ENCODE measurements at regions not wholly inside any gene's neighbourhood (a gene's known extent, or its start where the extent isn't known, plus 50 kb on each side); places are given as distances from the start of the nearest gene placed in this dataset.

DNA sequence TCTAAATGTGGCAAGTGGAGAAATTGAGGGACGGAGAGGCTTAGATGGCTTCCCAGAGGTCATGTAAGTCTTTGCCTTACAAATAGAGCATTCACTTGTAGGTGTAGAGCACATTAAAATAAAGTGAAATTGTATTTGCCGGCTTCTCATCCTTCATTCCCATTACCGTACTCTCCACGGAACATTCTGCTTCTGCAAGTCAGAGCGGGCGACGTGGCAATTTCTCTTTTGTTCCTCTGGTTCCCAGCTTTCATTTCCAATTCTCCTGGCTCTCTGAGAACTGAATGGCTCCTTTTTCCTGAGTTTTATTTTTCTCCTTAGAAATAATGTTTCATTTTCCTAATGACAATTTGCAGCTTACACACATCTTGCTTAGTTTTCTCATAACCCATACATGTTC, 51.3 kb upstream of the PFKP start:
- DNase-seq (ENCODE audit: low read depth) = no peak

DNA sequence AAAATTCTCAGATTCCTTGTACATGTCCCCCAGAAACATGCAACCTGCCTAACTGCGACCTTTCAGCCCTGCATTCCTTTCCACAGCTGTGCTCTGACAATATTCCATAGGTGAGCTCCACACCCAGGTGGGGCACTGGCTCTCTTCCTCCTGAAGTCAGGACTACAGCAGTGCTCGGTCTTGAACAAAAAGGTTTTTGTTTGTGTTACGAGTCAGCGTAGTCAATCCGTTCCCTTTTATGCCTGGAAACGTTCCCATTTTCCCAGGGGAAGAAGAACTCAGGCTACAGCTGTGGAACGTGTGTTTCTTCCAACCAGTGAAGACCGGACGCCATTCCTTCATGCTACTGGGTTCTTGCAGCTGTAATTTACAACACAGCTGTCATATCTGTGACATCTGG, 52.4 kb upstream of the PFKP start:
- no peak for DNase-seq (ENCODE audit: low read depth)

DNA sequence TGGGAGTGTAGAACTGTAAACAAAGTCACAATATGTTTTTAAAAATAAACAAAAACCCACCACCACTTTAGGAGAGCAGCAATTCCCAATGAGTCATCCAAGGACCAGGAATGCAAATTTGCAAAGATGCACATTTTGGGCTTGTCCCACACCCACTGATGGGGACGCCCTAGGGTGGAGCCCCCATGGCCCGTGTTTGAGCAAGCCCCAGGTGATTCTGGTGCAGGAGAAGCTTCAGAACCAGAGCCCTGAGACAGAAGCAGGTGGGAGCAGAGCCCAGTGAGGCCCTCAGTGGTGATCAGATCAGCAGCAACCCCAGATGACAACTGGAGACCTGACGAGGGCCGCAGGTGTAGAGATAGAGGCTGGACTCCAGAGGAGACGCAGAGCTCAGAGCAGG, 55.1 kb upstream of the PFKP start:
- no peak for DNase-seq (ENCODE audit: low read depth)

DNA sequence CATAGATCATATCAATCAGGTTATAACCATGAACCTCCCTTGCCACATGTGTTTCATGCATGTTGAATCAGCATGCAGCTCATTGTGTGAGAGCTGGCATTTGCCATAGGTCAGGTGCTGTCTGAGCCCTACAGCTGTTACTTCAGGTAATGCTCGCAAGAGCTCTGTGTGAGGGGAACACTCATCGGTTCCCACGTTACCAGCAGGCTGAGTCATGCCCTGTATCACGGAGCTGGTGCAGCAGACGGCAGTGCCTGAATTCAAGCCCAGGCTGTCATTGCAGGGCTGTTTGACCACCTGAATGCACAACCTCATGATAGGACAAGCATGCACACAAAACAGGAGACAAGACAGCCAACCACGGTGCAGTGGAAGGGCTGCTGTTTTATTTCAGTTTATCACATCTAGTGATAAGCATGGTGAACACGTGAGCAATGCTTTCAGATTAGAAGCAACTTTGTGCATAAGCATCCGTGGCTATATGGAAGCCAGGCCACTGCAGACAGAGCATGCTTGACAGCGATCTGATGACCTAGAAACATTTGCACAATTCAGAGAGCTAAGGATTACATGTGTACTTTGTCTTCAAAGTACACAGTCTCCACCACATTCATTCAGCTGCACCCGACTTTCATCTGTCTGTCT, 56.4 kb upstream of the PFKP start:
- peak; percentile 41 for DNase-seq (ENCODE audit: low read depth)

DNA sequence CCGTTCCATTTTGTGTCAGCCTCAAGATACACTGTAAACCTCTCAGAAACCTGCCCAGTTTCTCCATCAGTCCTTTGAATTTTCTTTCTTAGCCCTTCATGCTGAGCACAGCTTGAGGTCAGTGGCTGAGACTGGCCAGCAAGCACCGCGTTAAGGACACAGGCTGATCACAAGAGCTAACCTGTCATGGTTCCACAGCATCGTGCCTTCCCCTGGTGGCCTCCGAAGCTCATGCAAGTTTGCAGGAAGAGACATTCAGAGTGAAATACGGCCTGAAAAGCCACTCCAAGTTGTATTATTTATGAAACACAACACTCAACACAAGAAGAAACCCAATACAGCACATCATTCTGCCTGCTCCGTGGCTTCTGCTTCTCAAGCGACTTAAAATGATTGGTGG, 57.0 kb upstream of the PFKP start:
- no peak for DNase-seq (ENCODE audit: low read depth)

DNA sequence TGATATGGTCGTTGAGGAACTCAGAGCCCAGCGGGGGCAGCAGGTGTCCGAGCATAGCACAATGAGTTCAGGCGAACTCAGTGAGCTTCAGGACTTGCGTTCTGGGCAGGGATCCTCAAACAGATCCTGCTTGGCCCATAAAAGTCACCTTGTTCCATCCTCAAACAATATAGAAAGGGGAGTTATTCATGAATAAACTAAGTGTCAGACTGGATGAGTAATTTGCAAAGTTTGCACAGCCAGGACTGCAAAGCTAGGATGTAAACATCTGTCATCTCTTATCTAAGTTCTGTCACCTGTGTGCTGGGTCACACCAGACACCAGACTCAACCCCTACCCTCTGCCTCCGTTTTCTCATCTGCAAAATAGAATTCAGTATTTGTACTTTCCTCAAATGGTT, 58.0 kb upstream of the PFKP start:
- no peak for DNase-seq (ENCODE audit: low read depth)

DNA sequence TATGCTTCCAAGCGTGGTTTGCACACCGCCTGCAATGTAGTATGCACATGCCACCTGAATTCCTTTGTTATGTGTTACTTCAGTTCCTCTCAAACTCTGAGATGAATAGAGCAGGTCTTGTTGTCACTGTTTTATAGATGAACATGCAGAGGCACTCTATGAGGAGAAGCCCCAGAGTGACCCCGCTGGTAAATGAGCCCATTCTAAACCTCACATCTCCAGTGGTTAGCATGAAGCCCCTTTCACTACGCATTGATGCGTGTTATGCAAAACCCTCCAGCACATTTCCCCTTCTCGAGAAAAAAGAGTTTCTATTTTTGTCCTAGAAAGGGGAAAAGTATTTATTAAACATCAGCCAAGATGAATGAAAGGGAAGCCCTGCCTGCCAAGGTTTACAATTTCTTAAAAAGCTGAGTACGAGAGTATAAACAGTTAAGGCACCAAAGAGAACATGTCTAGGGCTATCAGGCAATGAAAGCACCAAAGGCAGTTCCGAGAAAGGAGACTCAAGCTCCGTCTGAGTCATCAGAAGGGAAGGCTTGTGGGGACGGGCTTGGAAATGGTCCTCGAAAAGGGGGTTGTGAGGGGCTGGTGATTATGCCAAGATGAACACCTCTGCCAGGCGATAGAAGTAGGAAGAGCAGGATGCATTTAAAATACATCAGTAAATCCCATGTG, 58.7 kb upstream of the PFKP start:
- no peak for DNase-seq (ENCODE audit: low read depth)

DNA sequence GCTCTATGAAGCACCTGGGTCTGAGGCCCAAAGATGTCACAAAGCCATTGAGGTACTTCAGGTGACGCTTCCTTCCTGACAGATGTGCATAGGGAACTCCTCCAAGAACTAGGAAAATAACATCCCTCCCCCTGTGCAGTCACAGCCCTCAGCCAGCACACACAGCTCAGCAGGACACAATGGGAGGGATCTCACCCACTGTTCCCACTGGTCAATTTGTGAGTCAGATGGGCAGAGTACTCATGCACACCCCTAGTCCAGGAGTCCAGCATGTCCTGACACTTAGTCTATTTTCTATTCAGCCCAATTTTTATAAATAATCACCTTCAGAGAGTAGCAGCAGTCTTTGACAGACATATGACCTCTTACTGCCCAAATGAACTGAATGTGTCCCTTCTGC, 60.7 kb upstream of the PFKP start:
- DNase-seq (ENCODE audit: low read depth) = no peak

DNA sequence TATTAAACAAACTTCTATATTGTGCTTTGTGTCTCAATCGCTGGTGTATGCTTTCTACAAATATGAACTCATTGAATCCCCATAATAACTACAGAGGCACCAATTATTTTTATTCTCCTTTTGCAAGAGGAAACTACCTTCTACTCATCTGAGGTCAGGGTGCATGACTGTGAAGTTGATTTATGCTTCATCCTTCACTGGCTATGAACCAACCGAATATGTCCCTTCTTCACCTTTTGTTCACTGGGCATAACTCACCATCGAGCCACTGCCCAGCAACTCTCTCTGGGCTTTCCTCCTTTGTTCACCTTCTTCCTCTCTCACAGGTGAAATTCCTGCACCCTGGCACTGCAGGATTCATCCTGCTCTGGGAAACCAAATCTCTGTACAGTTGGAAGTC, 61.3 kb upstream of the PFKP start:
- no peak for DNase-seq (ENCODE audit: low read depth)

DNA sequence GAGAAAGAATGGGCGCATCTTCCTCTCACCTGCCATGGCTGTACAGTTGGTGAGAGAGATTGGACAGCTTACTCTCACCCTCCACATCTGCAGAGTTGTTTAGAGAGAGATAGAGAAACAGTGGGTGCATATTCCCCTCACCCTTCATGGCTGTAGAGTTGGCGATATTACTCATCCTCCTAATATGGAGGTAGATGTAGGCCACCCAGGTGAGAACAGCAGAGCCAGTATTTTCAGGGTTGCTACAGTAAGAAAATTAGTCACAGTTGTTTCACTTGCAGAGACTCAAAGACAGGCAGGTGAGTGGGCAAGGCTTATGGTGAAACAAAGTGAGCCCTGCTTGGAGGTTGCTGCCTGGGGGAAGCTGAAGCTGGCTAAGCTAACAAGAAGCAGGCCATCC, 65.0 kb upstream of the PFKP start:
- DNase-seq (ENCODE audit: low read depth) = no peak

DNA sequence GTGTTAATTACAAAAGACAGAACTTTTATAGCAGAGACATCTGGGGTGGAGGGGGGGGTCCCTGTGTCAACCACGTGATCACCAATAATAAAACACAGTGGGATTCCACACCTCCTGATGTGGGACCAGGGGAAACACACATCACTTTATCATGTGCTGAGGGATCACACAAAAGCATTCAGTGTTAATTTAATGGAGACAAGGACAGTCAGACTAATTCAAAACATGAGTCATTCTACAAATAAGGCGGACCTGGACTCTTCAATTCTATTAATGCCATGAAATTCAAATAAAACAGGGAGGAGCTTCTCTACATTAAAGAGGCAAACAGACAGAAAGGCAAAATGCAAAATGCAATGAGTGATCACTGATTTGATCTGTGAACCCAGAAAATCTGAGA, 67.3 kb upstream of the PFKP start:
- DNase-seq (ENCODE audit: low read depth) = no peak

DNA sequence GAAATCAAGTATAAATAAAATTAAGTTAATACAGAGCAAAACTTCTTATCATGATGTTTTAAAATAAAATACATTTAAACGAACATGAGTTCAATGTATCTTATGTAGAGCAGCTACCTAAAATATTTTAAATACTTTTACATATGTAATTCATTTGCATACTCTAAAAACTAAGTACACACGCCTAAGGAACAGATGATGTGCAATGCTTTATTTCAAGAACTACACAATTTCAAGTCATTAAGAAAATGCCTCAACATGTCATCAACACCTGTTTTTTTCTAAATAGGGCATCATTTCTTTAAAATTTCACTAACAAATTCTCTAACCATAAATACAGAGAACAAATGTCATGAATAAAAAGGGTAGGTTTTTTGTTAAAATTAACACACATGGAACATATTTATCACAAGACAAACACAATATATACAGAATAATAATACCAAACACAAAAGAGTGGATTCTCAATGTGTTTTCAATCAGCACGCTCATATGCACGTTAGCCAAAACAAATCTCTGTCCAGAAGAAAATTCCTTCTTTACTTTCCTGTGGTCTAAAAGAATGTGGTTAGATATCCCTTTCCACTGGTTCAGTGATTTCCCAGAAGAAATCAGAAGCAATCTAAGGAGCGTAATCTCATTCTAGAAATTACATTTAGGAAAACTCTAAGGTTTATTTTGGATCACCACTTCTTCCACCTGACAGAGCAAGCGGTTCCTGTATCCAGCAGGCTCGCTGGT, 73.0 kb upstream of the PFKP start:
- no peak for DNase-seq (ENCODE audit: low read depth)

DNA sequence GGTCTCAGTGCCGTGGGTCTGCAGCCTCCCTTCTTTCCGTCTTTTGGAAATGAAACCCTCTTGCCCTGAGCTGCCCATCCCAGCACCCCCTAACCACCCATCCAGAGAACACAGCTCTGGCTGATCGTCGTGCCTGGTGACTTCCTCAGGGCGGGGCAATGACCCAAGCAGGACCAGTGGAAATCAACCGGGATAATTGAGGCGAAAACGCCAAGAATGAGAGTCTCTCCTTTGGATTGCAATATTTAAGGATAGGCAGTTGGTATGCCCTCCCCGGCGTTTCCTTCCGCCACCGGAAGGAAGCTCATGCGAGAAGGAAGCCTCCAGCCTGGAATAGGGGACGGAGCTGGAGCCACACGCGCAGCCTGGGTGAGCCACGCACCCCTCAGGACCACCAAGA, 73.7 kb upstream of the PFKP start:
- DNase-seq (ENCODE audit: low read depth) = no peak

DNA sequence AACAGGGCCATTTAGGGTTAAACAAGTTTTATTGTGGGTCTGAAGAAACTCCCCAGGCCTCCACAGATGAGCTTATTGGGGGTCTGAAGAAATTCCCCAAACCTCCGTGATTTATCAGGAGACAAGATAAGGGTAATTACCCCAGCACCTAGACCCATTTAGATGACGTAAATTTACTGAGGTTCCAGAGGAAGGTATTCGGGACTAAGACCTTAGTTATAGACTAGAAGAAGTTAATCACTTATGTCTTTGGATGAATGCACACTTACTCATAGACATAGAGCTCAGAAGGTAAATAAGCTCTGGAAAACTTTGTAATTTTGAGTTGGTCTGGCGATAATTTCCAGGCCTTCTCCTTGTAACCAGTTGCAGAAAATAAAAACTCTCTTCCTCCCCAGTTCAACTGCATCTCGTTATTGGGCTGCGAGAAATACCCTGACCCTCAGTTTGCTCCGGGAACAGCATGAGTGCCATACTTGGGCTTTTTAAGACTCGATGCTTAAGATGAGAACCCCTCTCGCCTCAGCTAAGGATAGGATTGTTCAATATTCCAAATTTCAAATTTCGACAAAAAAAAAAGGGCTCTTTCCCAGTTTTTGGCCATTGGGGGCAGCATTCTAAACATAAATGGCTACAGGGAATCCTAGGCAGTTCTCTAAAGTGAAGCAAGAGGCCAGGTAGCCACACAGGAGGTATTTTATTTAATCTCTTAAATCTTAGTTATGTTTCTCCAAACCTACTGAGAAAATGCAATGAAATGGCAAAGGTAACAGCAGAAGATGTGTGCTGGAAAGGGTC, 74.7 kb upstream of the PFKP start:
- DNase-seq (ENCODE audit: low read depth) = no peak

DNA sequence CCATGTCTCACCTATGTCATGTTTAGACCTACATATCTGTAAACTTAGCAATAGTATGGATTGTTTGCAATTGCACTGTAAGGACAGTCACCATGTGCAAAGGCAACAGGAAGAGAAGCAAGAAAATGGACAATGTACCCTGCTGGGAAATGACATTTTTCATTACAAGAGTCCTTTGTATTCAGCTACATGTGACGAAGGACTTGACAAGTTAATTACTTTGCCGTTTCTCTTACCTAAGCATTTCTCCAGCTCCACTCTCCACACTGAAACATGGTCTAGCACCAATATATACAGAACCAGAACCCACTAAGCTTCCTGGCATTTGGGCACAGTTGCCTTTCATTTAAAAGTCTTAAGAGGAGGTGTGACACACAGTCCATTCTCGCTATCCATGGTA, 76.6 kb upstream of the PFKP start:
- DNase-seq (ENCODE audit: low read depth) = no peak

DNA sequence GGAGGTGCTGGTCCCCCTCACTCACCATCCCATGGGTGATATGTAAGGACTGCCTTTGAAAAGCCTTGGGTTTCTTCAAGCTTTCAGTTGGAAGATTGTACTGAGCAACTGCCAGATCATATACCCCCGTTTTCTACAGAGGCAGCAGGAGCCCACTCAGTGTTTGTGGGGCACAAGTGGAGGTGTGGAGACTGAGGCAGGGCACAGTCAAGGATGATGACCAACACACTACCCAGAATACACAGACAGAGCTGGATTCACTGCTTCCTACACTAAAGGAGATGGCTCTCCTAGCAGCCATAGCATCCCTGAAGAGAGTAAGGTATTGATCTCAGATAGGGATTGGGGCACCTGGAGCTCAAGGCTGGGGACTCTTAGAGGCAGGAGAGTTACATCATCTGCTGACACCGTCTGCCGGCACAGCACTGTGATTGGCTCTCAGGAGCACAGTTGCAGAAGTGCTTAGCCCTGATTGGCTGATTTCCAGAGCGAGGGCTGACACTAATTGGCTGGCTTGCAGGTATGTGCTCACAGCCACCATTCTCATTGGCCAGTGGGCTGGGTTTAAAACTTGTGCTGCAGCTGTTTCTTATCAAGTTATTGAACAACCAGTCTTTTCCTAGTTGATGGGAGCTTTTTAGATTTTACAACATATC, 77.9 kb upstream of the PFKP start:
- no peak for DNase-seq (ENCODE audit: low read depth)

DNA sequence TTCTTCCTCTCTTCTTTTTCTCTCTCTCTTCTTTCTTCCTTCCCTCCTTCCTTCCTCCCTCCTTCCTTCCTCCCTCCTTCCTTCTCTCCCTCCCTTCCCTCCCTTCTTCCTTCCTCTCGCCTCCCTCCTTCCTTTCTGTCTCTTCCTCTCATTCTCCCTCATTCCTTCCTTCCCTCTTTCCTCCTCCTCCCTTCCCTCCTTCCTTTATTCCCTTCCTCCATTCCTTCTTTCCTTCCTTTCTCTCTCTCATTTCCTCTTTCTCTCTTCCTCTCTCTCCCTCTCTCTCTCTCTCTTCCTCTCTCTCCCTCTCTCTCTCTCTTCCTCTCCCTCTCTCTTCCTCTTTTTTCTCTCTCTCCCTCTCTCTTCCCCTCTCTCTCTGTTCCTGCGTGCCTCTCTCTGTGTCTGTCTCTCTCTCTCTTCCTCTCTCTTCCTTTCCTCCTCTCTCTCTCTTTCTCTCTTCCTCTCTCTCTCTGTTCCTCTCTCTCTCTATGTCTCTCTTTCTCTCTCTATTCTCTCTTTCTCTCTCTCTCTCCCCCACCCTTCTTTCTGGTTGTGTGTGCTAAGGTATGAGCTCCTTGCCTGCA, 80.1 kb upstream of the PFKP start:
- DNase-seq (ENCODE audit: low read depth) = no peak

DNA sequence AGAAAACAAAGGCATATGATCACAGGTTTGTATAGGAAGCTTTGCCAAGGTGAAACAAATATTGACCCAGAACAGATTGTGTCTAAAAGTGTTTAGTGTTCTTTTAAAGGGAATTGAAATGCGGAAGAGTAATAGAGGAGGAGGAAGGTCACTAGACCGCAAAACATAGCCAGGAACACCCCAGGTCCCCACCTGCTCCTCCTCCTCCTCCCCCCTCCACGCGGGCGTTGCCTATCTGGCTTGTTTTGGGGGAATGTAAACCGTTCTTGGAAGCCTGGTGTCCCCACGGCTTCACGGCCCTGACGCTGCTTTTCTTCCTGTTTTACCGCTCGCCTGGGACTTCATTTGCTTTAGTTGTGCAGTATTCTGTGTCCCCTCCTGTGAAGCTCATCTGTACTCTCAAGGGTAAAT, 81.0 kb upstream of the PFKP start:
- no peak for DNase-seq (ENCODE audit: low read depth)

DNA sequence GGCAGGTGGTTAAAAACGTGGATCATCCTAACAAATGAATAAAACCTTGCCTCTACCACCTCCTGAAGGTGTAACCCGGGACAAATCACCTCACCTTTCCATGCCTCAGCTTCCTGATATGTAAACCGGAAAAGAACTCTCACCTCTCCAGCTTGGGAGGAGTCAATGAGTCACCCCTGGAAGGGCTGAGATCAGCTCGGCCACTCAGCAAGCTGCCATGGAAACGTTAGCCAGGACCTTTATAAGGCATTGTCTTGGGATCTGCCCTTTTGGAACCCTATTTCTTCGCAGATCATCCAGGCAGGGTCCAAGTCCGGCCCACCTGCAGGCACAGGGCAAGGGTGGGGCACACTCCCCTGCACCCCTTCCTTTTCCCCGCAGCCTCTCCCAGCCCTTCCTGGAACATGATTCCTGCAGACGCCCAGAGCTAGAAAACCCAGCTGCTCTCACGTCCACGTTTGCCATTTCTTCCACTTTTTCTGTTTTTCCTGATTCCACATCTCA, 81.6 kb upstream of the PFKP start:
- peak; percentile 80 for DNase-seq (ENCODE audit: low read depth)

DNA sequence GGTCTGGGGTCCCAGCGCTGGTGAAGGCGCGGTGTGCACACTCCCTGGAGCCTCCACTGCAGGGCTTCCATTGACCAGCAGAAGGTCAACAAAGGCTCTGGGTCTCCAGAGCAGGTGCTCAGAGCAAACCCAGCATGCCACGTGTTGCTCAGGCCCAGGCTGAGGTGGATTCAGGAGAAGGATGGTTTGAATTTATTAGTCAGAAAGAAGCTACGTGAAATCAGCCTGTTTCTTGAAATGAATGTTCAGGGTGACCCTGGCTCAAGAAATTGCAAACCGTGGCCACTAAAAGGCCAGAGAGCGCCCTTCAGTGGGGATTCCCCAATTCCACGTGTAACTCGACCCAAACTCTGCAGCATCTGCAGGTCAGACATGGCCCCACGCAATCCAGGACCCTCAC, 82.7 kb upstream of the PFKP start:
- DNase-seq (ENCODE audit: low read depth) = no peak

DNA sequence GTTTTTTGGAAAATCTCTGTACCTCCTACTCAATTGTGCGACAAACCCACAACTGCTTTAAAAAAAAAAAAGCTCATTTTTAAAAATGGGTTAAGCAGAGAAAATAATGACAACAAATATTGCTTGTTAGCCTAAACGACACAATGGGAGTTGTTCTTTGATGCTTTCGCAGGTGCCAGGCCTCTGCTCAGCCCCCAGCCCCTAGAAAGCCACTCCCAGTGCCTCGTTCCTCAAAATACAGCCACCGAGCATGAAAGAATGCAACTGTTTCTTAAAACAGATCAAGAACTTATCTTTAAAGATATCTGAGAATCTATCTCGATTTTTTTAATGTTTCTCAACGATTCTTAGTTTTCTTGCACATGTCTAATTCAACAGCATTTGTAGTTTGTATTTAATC, 85.2 kb upstream of the PFKP start:
- no peak for DNase-seq (ENCODE audit: low read depth)
